H9 (cell line): ENCODE measurements at regions not wholly inside any gene's neighbourhood (a gene's known extent, or its start where the extent isn't known, plus 50 kb on each side); places are given as distances from the start of the nearest gene placed in this dataset.
"Not testable (repeated sequence)": the region's sequence is repeated elsewhere in the genome, so short reads cannot be mapped to it uniquely, and the experiment has no call there.

Source experiments
- DNase-seq: peaks from one replicate; pipeline ENCODE4 v3.0.0-alpha.2; 2017
- H2AFZ ChIP-seq: one replicate; pipeline ENCODE4 v1.6.1; 2013; ENCODE audit warnings: mild to moderate bottlenecking, low read length, control low read depth, moderate library complexity
- H2AK5ac ChIP-seq: 2 replicates; pipeline ENCODE4 v1.6.1; 2013; ENCODE audit warnings: low read length, control low read depth, mixed read lengths; ENCODE audit not compliant: insufficient read length
- H2BK120ac ChIP-seq: one replicate; pipeline ENCODE4 v1.6.1; 2013; ENCODE audit warnings: low read depth, mild to moderate bottlenecking, low read length, control low read depth, inconsistent platforms; ENCODE audit not compliant: poor library complexity, severe bottlenecking
- H2BK12ac ChIP-seq: 2 replicates; pipeline ENCODE4 v1.6.1; 2013; ENCODE audit warnings: low read length, control low read depth, mixed read lengths, low read depth; ENCODE audit not compliant: insufficient read length
- H2BK15ac ChIP-seq: 2 replicates; pipeline ENCODE4 v1.6.1; 2013; ENCODE audit warnings: low read depth, low read length, control low read depth
- H2BK20ac ChIP-seq: one replicate; pipeline ENCODE4 v1.6.1; 2013; ENCODE audit warnings: low read depth, mild to moderate bottlenecking, low read length, control low read depth, inconsistent platforms; ENCODE audit not compliant: poor library complexity, severe bottlenecking
- H2BK5ac ChIP-seq: 2 replicates; pipeline ENCODE4 v1.6.1; 2013; ENCODE audit warnings: low read length, control low read depth, mixed read lengths; ENCODE audit not compliant: insufficient read length
- H3K14ac ChIP-seq: 2 replicates; pipeline ENCODE4 v1.6.1; 2013; ENCODE audit warnings: low read length, control low read depth; ENCODE audit not compliant: insufficient read depth
- H3K18ac ChIP-seq: 2 replicates; pipeline ENCODE4 v1.6.1; 2013; ENCODE audit warnings: low read depth, mild to moderate bottlenecking, mixed read lengths, low read length, control low read depth; ENCODE audit not compliant: insufficient read length
- H3K23ac ChIP-seq: 2 replicates; pipeline ENCODE4 v1.6.1; 2013; ENCODE audit warnings: low read length, control low read depth, mixed read lengths, low read depth; ENCODE audit not compliant: insufficient read length
- H3K23me2 ChIP-seq: 2 replicates; pipeline ENCODE4 v1.6.1; 2013; ENCODE audit warnings: low read depth, mild to moderate bottlenecking, mixed read lengths, low read length, control low read depth; ENCODE audit not compliant: insufficient read length, poor library complexity, severe bottlenecking
- H3K27ac ChIP-seq: 2 replicates; pipeline ENCODE4 v1.5.1; 2013; ENCODE audit warnings: low read length, control low read depth, mixed read lengths, low read depth; ENCODE audit not compliant: insufficient read length
- H3K27me3 ChIP-seq: 2 replicates; pipeline ENCODE4 v1.6.1; 2013; ENCODE audit warnings: low read length, control low read depth, inconsistent platforms; ENCODE audit not compliant: insufficient read depth
- H3K4ac ChIP-seq: 2 replicates; pipeline ENCODE4 v1.6.1; 2013; ENCODE audit warnings: low read depth, mild to moderate bottlenecking, control low read depth, inconsistent platforms, low read length, moderate library complexity
- H3K4me1 ChIP-seq: 2 replicates; pipeline ENCODE4 v1.6.1; 2013; ENCODE audit warnings: low read length, control low read depth, inconsistent platforms; ENCODE audit not compliant: insufficient read depth
- H3K4me2 ChIP-seq: 2 replicates; pipeline ENCODE4 v1.6.1; 2013; ENCODE audit warnings: low read length, control low read depth, mixed read lengths; ENCODE audit not compliant: insufficient read length, insufficient read depth
- H3K56ac ChIP-seq: 2 replicates; pipeline ENCODE4 v1.6.1; 2013; ENCODE audit warnings: low read depth, mild to moderate bottlenecking, mixed read lengths, low read length, control low read depth; ENCODE audit not compliant: insufficient read length
- H3K79me1 ChIP-seq: 2 replicates; pipeline ENCODE4 v1.6.1; 2013; ENCODE audit warnings: low read depth, mild to moderate bottlenecking, moderate library complexity, low read length, control low read depth, inconsistent platforms; ENCODE audit not compliant: insufficient read depth, poor library complexity, severe bottlenecking
- H3K79me2 ChIP-seq: 2 replicates; pipeline ENCODE4 v1.6.1; 2013; ENCODE audit warnings: low read length, control low read depth, inconsistent platforms; ENCODE audit not compliant: insufficient read depth
- H3K9ac ChIP-seq: 2 replicates; pipeline ENCODE4 v1.6.1; 2013; ENCODE audit warnings: low read length, control low read depth, mixed read lengths; ENCODE audit not compliant: insufficient read length; ENCODE audit errors: extremely low read depth
- H3K9me3 ChIP-seq: one replicate; pipeline ENCODE4 v1.6.1; 2013; ENCODE audit warnings: low read depth, low read length, inconsistent platforms; ENCODE audit not compliant: control insufficient read depth
- H3T11ph ChIP-seq: one replicate; pipeline ENCODE4 v1.6.1; 2013; ENCODE audit warnings: mild to moderate bottlenecking, low read length, control low read depth, inconsistent platforms
- H4K20me1 ChIP-seq: one replicate; pipeline ENCODE4 v1.6.1; 2013; ENCODE audit not compliant: control insufficient read depth, insufficient read length, insufficient read depth
- H4K5ac ChIP-seq: 2 replicates; pipeline ENCODE4 v1.6.1; 2013; ENCODE audit warnings: low read depth, mild to moderate bottlenecking, mixed read lengths, low read length, control low read depth; ENCODE audit not compliant: insufficient read length
- H4K8ac ChIP-seq: replicated peaks from 2 replicates; pipeline ENCODE4 v1.6.1; 2013; ENCODE audit warnings: low read length, control low read depth, mixed read lengths, low read depth; ENCODE audit not compliant: insufficient read length
- H4K91ac ChIP-seq: 2 replicates; pipeline ENCODE4 v1.6.1; 2013; ENCODE audit warnings: low read depth, mild to moderate bottlenecking, moderate library complexity, mixed read lengths, low read length, control low read depth; ENCODE audit not compliant: insufficient read length
- H3K27ac Mint-ChIP-seq, 3 experiments: 2 replicates in 2 of 3; 3 replicates in 1 of 3; pipeline ENCODE4 v1.8.0; 2020 to 2021; ENCODE audit warnings: mixed read lengths in 3 of 3, mild to moderate bottlenecking in 1 of 3, moderate library complexity in 1 of 3
- H3K27me3 Mint-ChIP-seq: 2 replicates; pipeline ENCODE4 v1.8.0; 2021; ENCODE audit warnings: low read depth, mild to moderate bottlenecking, moderate library complexity, mixed read lengths
- H3K36me3 Mint-ChIP-seq, 3 experiments: 2 replicates in 2 of 3; 3 replicates in 1 of 3; pipeline ENCODE4 v1.8.0; 2020 to 2021; ENCODE audit warnings: low read depth in 3 of 3, mixed read lengths in 3 of 3; ENCODE audit not compliant: insufficient read depth in 1 of 3
- H3K4me1 Mint-ChIP-seq, 2 experiments: 2 replicates each; pipeline ENCODE4 v1.8.0; 2020; ENCODE audit warnings: mixed read lengths in 2 of 2
- H3K4me3 Mint-ChIP-seq, 2 experiments: 2 replicates in 1 of 2; 3 replicates in 1 of 2; pipeline ENCODE4 v1.8.0; 2020 to 2021; ENCODE audit warnings: mild to moderate bottlenecking in 2 of 2, mixed read lengths in 2 of 2, moderate library complexity in 1 of 2
- H3K9me3 Mint-ChIP-seq, 2 experiments: 2 replicates in 1 of 2; 3 replicates in 1 of 2; pipeline ENCODE4 v1.8.0; 2020; ENCODE audit warnings: mild to moderate bottlenecking in 2 of 2, mixed read lengths in 2 of 2, moderate library complexity in 1 of 2
- WGBS: extraction: QIAGEN DNeasy Blood & Tissue Kit; methylation state at CpG from one replicate; pipeline ENCODE4 v1.1.7; 2013; ENCODE audit warnings: missing lambda C conversion rate, low lambda C conversion rate, mixed read lengths; ENCODE audit not compliant: insufficient read length; ENCODE audit errors: extremely low coverage; 5-methylcytosine and 5-hydroxymethylcytosine counted together

DNA sequence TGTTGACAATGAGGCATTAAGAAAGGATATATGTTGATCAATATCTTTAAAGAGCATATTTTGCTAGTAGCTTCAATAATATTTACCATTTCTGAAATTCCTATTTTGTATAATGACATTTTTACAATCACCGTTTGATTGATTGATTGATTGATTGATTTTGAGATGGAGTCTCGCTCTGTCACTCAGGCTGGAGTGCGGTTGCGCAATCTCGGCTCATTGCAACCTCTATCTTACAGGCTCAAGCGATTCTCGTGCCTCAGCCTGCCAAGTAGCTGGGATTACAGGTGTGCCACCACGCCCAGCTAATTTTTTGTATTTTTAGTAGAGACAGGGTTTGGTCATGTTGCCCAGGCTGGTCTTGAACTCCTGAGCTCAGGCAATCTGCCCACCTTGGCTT is 150.9 kb upstream of the TEX13D start:
- not testable (repeated sequence) for H2BK120ac ChIP-seq, H3K4me2 ChIP-seq, H3K4me1 Mint-ChIP-seq, H3K27ac Mint-ChIP-seq, DNase-seq, H3K9ac ChIP-seq, H3K27me3 Mint-ChIP-seq, H4K5ac ChIP-seq, H3T11ph ChIP-seq, H2AFZ ChIP-seq, H3K18ac ChIP-seq, H3K4ac ChIP-seq, H4K91ac ChIP-seq, H3K56ac ChIP-seq, H2BK20ac ChIP-seq, H2AK5ac ChIP-seq, H3K36me3 Mint-ChIP-seq, H3K4me1 ChIP-seq, H3K4me3 Mint-ChIP-seq, H3K23ac ChIP-seq, H3K14ac ChIP-seq, H3K79me2 ChIP-seq, H2BK5ac ChIP-seq, H3K79me1 ChIP-seq, H3K27me3 ChIP-seq, H2BK15ac ChIP-seq, H3K27ac ChIP-seq, H3K23me2 ChIP-seq, H2BK12ac ChIP-seq, H4K8ac ChIP-seq, H4K20me1 ChIP-seq
- H3K9me3 ChIP-seq: peaks cover 15% of the 10 kb centered on the region
- H3K9me3 Mint-ChIP-seq: peaks cover 19 to 61% of the 10 kb centered on the region in 2 experiments
- WGBS: no CpG with 5 or more reads among the region's 8 CpGs
